Testis (tissue), 2 donors: ENCODE measurements at regions not wholly inside any gene's neighbourhood (a gene's known extent, or its start where the extent isn't known, plus 50 kb on each side); places are given as distances from the start of the nearest gene placed in this dataset.

Experiments
- DNase-seq: peaks from one replicate; pipeline ENCODE4 v3.0.0-alpha.2; 2019
- H3K27ac ChIP-seq, 2 donors: fragments of 200-600 bp; sonication (generic); one replicate each; pipeline ENCODE4 v1.5.1; 2019
- H3K27me3 ChIP-seq: fragments of 200-600 bp; sonication (generic); one replicate; pipeline ENCODE4 v1.5.1; 2019
- H3K36me3 ChIP-seq: fragments of 200-600 bp; sonication (generic); one replicate; pipeline ENCODE4 v1.5.1; 2017; ENCODE audit warnings: low read depth; ENCODE audit errors: missing control alignments
- H3K4me1 ChIP-seq: fragments of 200-600 bp; sonication (generic); one replicate; pipeline ENCODE4 v1.5.1; 2019
- H3K4me3 ChIP-seq, 2 donors: fragments of 200-600 bp; sonication (generic); one replicate each; pipeline ENCODE4 v1.5.1; 2017 to 2019
- H3K9me3 ChIP-seq: fragments of 200-600 bp; sonication (generic); one replicate; pipeline ENCODE4 v1.5.1; 2017
- CTCF ChIP-seq, 3 experiments: fragments of 450-650 bp in 2 of 3; fragments of 200-600 bp in 1 of 3; sonication (generic) in 1 of 3; IDR thresholded peaks; one replicate each; pipeline ENCODE4 v1.5.1; 2016 to 2019; ENCODE audit warnings: antibody characterized with exemption in 3 of 3, mild to moderate bottlenecking in 2 of 3, moderate library complexity in 1 of 3
- POLR2A ChIP-seq: fragments of 450-650 bp; IDR thresholded peaks from one replicate; pipeline ENCODE4 v1.6.1; 2017; ENCODE audit warnings: antibody characterized with exemption, mild to moderate bottlenecking, moderate library complexity
- WGBS, 2 donors: methylation state at CpG; one replicate each; pipeline ENCODE4 v1.1.5; 2018; 5-methylcytosine and 5-hydroxymethylcytosine counted together
- intact Hi-C: fragments of 100-400 bp; cut with DNase I; formaldehyde crosslinking; loops from one replicate; pipeline ENCODE4 v1.15.1; 2023; ENCODE audit warnings: low total_unique reads

- intact Hi-C loops = no loop called here
- Histone ChIP-seq H3K9me3 (no peaks in the 10 kb centered on the region), H3K36me3 (no peaks in the 10 kb centered on the region), H3K4me3 (no peak overlapping the region), H3K27me3 (no peaks in the 10 kb centered on the region), H3K4me1 (no peaks in the 10 kb centered on the region), H3K27ac (no peak overlapping the region)
- 83 to 94% methylated on average over 1 of the region's 1 CpG for WGBS, 2 donors
- DNase-seq = no peak
- no peak for TF ChIP-seq CTCF (IDR thresholded peaks at IDR 0.05)
- TF ChIP-seq POLR2A = no peak
These were observed 348.4 kb downstream of the BCL11B start for GRCh38 chr14:98923596-98923995.

- Histone ChIP-seq H3K36me3 (no peaks in the 10 kb centered on the region), H3K4me3 (no peak overlapping the region), H3K27me3 (no peaks in the 10 kb centered on the region), H3K4me1 (no peaks in the 10 kb centered on the region), H3K27ac (no peak overlapping the region), H3K9me3 (no peaks in the 10 kb centered on the region)
- DNase-seq = no peak
- TF ChIP-seq CTCF (IDR thresholded peaks at IDR 0.05) (no peak), POLR2A (no peak)
- intact Hi-C loops = no loop called here
- WGBS, 2 donors = 95 to 96% methylated on average over 8 of the region's 8 CpGs
These were observed 348.0 kb downstream of the BCL11B start for GRCh38 chr14:98924046-98924445.

GRCh38 chr14:98925354-98926040 lies 346.5 kb downstream of the BCL11B start:
- no peaks in the 10 kb centered on the region for H3K27me3 ChIP-seq
- no peak overlapping the region for H3K27ac ChIP-seq
- intact Hi-C loops = no loop called here
- TF ChIP-seq POLR2A = no peak
- no peak for TF ChIP-seq CTCF (IDR thresholded peaks at IDR 0.05)
- no peak overlapping the region for H3K4me3 ChIP-seq
- no peaks in the 10 kb centered on the region for H3K36me3 ChIP-seq
- 90 to 94% methylated on average over 7 of the region's 7 CpGs for WGBS, 2 donors
- DNase-seq = no peak
- H3K4me1 ChIP-seq = no peaks in the 10 kb centered on the region
- no peaks in the 10 kb centered on the region for H3K9me3 ChIP-seq

GRCh38 chr14:98926146-98926545 lies 345.9 kb downstream of the BCL11B start:
- H3K4me3 ChIP-seq = no peak overlapping the region
- no peak for TF ChIP-seq POLR2A
- WGBS, 2 donors = 84 to 90% methylated on average over 11 of the region's 11 CpGs
- H3K4me1 ChIP-seq = no peaks in the 10 kb centered on the region
- DNase-seq = no peak
- intact Hi-C loops = no loop called here
- no peak overlapping the region for H3K27ac ChIP-seq
- no peaks in the 10 kb centered on the region for H3K9me3 ChIP-seq
- no peaks in the 10 kb centered on the region for H3K36me3 ChIP-seq
- H3K27me3 ChIP-seq = no peaks in the 10 kb centered on the region

- TF ChIP-seq POLR2A (no peak), CTCF (IDR thresholded peaks at IDR 0.05) (no peak)
- Histone ChIP-seq H3K27me3 (no peaks in the 10 kb centered on the region), H3K27ac (no peak overlapping the region), H3K9me3 (no peaks in the 10 kb centered on the region), H3K4me1 (no peaks in the 10 kb centered on the region), H3K4me3 (no peak overlapping the region), H3K36me3 (no peaks in the 10 kb centered on the region)
- WGBS, 2 donors = 63 to 83% methylated on average over 4 of the region's 4 CpGs
- intact Hi-C loops = no loop called here
- no peak for DNase-seq
These were observed 345.2 kb downstream of the BCL11B start for GRCh38 chr14:98926801-98927200.
